ENCODE measurements at regions not wholly inside any gene's neighbourhood (a gene's known extent, or its start where the extent isn't known, plus 50 kb on each side); places are given as distances from the start of the nearest gene placed in this dataset.
"Not testable (repeated sequence)": the region's sequence is repeated elsewhere in the genome, so short reads cannot be mapped to it uniquely, and the experiment has no call there.

- DNase-seq (ENCODE audit: low read depth, low spot score), result no peak
Measured at GRCh38 chr7:149683181-149683580, 90.2 kb downstream of the ZNF467 start.

GRCh38 chr7:149682038-149682437 is 91.3 kb downstream of the ZNF467 start:
- no peak for DNase-seq (ENCODE audit: low read depth, low spot score)

DNA sequence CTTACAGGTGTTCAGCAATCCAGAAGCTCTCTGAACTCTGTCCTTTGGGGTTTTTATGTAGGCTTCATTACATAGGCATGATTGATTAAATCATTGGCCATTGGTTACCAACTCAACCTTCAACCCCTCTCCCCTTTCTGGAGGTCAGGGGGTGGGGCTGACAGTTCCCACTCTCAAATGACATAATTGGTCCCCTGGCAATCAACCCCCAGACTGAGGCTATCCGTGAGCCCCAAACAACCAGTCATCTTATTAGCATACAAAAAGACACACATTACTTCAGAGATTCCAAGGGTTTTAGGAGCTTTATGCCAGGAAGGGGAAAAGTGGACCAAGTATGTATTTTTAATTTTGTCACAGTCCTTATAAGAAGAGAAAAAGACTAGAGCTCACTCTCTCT is 92.1 kb downstream of the ZNF467 start:
- DNase-seq (ENCODE audit: low read depth, low spot score), result no peak

DNA sequence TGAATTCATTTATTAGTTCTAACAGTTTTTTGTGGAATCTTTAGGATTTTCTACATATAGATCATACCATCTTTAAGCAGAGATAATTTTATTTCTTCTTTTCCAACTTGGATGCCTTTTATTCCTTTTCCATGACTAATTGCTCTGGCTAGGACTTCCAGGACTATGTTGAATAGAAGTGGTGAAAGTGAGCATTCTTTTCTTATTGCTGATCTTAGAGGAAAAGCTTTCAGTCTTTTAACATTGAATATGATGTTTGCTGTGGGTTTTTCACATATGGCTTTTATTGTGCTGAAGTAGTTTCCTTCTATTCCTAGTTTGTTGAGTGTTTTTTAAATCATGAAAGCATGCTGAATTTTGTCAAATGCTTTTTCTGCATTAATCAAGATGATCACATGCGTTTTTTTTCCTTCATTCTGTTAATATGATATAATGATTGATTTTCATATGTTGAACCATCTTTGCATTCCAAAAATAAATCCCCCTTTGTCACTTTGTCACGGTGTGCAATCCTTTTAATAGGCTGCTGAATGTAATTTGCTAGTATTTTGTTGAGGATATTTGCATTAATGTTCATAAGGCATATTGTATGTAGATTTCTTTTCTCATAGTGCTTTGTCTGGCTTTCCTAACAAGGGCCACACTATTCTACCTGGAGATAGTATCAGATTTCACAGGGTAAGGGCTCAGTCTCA is 92.9 kb downstream of the ZNF467 start:
- peak; percentile 22 for DNase-seq (ENCODE audit: low read depth, low spot score)

- not testable (repeated sequence) for DNase-seq (ENCODE audit: low read depth, low spot score)
Measured at GRCh38 chr7:149674728-149675385, 98.5 kb downstream of the ZNF467 start.

DNA sequence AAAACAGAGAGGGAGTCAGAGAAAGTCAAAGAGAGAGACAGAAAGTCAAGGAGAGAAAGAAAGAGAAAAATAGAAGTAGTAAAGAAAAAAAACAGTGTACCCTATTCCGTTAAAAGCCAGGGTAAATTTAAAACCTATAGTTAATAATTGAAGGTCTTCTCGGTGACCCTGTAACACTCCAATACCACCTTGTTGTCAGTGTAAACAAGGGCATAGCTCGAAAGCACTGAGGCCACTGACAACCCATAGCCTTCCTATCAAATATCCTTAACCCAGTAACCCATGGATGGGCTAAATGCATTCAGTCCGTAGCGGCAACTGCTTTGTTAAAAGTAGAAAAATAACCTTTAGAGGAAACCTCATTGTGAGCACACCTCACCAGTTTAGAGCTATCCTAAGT is 100.4 kb downstream of the ZNF467 start:
- DNase-seq (ENCODE audit: low read depth, low spot score), result no peak

DNA sequence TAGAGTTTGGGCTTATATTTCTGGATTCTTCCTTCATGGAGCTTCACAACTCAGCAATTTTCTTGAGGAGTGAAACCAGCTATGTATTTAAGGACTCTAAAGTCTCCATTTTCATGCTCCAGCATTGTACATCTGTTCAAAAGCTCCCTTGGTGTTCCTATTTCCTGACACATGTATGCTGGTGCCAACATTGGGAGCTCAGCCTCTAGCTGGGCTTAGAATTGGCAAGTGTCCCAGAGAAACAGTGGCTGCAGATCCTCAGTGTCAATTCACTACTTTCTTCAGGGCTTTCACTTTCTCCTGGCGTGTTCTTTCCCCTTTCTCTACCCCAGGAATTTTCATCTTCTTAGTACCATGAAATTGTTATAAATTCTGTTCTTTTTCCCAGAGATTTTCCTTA is 103.1 kb downstream of the ZNF467 start:
- DNase-seq (ENCODE audit: low read depth, low spot score), result peak; percentile 74

DNA sequence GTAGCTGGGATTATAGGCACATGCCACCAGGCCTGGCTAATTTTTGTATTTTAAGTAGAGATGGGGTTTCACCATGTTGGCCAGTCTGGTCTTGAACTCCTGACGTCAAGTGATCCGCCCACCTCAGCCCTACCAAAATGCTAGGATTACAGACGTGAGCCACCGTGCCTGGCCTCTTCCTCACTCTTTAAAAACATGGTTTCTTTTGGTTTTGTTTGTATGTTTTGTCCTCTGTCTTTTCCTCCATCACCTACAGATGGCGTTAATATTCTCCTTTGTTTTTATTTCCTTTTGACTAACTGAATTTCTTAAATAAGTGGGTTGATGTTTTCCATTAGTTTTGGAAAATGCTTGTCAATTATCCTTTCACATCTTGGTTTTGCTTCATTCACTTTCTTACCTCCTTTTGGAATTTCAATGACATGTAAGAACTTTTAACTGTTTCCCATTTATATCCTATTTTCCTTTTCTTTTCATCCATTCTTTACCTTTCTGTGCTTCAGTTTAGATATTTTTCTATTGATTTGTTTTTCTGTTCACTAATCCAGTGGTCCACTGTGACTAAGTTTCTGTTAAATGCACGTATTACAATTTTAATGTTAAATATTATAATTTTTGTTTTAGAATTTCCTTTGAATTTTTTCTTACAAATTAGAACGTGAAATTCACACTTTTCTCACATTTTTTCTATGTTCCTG is 104.1 kb downstream of the ZNF467 start:
- peak; percentile 12 for DNase-seq (ENCODE audit: low read depth, low spot score)

- no peak for DNase-seq (ENCODE audit: low read depth, low spot score)
Measured at GRCh38 chr7:149666360-149666945, 106.9 kb downstream of the ZNF467 start.

DNA sequence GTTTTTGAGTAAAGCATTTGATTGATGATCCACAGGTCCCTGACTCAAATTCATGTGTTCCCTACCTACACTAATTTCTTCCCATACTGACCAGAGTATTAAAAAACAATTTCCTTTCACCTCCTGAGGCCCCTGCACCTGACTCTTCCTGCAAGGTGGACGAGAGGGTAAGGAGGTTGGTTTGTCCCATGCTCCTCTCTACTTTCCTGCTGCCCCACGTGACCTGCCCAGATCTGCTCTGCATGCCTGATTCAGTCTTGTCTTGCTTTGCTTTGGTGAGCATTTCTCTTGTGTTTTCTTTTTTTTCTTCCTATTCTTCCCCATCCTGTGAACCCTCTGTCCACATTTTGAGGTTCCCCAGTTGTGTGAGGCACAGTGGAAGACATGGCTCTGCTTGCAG is 107.8 kb downstream of the ZNF467 start:
- DNase-seq (ENCODE audit: low read depth, low spot score), result not testable (repeated sequence)

- no peak for DNase-seq (ENCODE audit: low read depth, low spot score)
Measured at GRCh38 chr7:149664666-149665065, 108.7 kb downstream of the ZNF467 start.

GRCh38 chr7:149664176-149664575 is 109.2 kb downstream of the ZNF467 start:
- DNase-seq (ENCODE audit: low read depth, low spot score), result no peak

DNA sequence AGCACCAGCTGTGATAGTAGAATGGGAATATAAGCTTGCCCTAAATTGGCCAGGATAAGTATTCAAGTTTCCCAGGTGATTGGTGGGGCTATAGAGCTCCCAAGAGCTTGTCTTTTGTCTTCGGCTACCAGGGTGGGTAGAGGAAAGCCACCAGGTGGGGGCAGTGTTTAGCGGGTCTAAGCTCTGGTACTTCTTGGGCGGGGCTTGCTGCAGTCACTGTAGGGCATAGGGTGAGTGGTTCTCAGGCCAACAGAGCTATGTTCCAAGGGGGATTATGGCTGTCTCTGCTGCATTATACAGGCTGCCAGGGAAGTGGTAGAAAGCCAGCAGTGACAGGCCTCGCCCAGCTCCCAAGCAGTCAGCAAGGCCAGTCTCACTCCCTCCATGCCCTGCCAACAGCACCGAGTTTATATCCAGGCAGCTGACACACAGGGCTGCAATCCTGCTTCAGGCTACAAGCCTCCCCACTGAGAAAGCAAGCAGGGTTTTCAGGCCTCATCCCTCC is 110.7 kb downstream of the ZNF467 start:
- DNase-seq (ENCODE audit: low read depth, low spot score), result peak; percentile 19

- no peak for DNase-seq (ENCODE audit: low read depth, low spot score)
Measured at GRCh38 chr7:149655784-149656183, 117.6 kb downstream of the ZNF467 start.

DNA sequence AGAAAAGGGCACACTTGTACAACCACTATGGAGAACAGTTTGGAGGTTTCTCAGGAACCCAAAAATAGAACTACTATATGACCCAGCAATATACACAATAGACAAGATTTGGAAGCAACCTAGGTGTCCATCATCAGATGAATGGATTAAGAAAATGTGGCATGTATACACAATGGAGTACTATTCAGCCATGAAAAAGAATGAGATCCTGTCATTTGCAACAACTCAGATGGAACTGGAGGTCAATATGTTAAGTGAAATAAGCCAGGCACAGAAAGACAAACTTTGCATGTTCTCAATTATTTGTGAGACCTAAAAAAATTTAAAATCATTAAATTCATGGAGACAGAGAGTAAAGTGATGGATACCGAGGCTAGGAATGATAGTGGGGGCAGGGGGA is 118.8 kb downstream of the ZNF467 start:
- DNase-seq (ENCODE audit: low read depth, low spot score), result no peak

DNA sequence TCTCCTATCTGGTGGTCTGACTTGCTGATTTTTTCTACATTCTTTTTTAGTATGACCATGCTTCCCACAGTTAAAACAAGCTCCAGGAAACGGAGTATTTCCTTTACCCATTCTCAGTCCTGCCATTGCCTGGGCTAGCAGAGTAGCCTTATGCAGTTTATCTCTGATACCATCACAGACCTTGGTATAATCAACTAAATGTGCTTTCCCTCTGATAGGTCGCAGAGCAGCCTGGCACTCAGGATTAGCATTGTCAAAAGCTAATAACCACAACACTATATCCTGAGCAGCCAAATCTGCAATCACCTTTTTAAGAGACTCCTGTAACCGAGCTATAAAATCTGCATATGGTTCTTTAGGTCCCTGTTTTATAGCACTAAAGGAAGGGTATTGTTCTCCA is 123.2 kb downstream of the ZNF467 start:
- not testable (repeated sequence) for DNase-seq (ENCODE audit: low read depth, low spot score)

DNA sequence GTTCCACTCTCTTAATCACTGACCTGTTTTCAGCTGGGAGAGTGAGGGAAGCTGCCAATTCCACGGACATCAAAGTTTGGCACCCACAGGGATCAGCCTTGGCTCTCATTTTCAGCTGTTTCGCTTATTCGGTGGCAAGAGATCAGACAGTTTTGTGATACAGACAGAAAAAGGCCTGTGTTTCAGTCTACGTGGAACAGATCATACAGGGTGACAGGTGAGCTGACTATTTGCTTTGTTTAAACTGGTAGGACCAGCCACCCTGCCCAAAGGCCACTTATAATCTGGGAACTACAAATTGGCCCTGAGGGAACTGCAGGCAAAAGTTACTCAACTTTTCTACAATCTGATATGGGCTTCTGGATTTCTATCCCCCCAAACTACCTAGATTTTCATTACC is 128.6 kb downstream of the ZNF467 start:
- DNase-seq (ENCODE audit: low read depth, low spot score), result no peak

DNA sequence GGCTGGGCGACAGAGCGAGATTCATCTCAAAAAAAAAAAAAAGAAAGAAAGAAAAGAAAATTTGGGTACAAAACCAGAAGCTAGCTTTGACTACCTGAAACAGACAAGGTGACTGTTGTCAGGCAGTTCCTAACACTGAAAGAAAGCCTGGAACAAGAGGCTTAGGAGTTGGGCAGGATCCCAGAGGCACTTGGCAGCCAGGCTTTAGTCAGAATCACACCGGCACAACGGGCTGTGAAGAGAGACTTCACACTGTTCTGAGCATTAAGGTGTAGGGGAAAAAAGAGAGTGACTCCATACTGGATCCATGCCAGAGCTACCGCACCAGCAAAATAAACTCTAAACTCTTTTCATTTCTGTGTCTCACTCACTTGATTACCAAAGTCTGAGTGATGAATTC is 130.8 kb downstream of the ZNF467 start:
- peak; percentile 8 for DNase-seq (ENCODE audit: low read depth, low spot score)

DNA sequence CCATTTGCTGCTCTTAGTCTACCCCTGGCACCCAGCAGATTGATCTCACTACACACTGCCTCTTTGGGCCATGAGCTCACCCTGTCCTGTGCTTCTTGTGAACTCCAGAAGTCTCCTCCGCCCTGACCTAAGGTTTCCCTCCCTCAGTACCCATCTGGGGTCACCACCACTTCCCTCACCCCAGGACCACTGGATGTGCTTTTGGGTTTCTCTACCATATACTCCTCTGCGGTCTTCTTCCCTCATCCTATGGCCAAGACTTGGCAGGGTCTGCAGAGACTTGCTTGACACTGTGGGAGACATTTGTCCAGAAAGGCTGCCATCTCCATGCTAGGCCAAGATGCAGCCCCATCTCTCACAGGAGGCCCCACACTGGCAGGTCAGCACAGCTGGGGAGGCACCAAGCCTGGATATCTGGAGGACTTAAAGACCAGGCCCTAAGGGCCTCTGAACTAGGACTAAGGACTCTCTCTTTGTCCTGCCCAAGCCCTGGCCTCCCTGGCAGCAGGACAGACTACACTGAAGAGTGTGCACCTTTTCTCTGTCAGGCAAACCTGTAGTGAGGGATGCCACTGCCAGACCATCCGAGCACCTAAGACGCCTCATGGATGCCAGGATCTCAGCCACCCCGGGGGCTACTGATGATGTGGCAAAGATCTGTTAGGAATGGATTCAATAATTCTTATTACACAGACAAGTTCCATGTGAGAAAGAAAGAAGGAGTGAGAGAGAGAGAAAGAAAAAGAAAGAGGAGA is 134.6 kb downstream of the ZNF467 start:
- DNase-seq (ENCODE audit: low read depth, low spot score), result no peak

- DNase-seq (ENCODE audit: low read depth, low spot score), result no peak
Measured at GRCh38 chr7:149637911-149638565, 135.3 kb downstream of the ZNF467 start.

Measured in astrocyte of the hippocampus (primary cell).